ENCODE measurements at regions not wholly inside any gene's neighbourhood (a gene's known extent, or its start where the extent isn't known, plus 50 kb on each side); places are given as distances from the start of the nearest gene placed in this dataset.

DNA sequence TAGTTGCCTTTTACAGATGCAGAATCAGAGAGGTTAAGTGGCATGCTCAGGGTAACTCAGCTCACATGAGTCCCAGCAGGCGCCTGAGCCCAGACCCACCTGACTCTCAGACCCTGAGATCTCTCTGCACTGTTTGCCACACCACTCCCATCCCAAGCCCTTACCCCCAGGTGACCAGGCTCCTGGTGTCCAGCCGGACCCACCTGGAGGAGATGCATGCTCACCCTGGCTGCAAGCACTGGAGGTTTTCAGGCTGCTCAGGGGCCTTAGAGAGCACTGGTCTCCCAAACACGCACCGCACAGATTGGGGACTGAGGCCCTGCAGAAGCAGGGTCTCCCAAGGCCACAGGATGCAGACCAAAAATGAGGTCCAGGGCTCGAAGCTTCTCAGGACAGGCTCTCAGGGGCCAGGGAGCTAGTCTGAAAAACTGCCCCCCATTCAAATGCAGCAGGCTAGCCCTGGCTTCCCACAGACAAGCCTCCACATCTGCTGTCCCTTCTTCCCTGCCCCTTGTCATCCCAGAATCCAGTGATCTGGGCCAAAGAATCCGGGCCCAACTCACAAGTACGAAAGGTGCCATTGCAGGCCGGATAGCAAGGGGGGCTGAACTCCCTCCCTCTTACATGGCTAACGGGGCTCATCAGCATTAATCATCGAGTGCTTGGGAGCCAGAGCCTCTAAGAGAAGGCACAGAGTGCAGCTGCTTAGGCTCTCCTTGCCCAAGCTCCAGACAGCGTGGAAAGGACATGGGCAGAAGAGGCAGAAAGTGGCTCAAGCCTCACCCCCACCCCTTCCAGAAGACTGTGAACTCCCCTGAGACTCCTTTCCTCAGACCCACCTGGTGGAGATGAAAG, 90.2 kb upstream of the PRR20G start:
- TF ChIP-seq, protein P1, sequence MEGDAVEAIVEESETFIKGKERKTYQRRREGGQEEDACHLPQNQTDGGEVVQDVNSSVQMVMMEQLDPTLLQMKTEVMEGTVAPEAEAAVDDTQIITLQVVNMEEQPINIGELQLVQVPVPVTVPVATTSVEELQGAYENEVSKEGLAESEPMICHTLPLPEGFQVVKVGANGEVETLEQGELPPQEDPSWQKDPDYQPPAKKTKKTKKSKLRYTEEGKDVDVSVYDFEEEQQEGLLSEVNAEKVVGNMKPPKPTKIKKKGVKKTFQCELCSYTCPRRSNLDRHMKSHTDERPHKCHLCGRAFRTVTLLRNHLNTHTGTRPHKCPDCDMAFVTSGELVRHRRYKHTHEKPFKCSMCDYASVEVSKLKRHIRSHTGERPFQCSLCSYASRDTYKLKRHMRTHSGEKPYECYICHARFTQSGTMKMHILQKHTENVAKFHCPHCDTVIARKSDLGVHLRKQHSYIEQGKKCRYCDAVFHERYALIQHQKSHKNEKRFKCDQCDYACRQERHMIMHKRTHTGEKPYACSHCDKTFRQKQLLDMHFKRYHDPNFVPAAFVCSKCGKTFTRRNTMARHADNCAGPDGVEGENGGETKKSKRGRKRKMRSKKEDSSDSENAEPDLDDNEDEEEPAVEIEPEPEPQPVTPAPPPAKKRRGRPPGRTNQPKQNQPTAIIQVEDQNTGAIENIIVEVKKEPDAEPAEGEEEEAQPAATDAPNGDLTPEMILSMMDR (IDR thresholded peaks at IDR 0.05), result no peak
- TF ChIP-seq EP300 (IDR thresholded peaks at IDR 0.05), result no peak

Data from sigmoid colon (tissue), 4 donors.